SK-N-SH (cell line): ENCODE measurements at regions not wholly inside any gene's neighbourhood (a gene's known extent, or its start where the extent isn't known, plus 50 kb on each side); places are given as distances from the start of the nearest gene placed in this dataset.

Source experiments
- CTCF ChIA-PET: fragments of 300-600, 350-600 bp; formaldehyde crosslinking; extraction: SDS; loops from one replicate; lab custom pipeline; 2021; lab: Yijun Ruan, JAX
- POLR2A ChIA-PET: fragments of 350-600 bp; sonication (Branson Sonifier 250); formaldehyde crosslinking; extraction: SDS; loops from one replicate; lab custom pipeline; 2020; ENCODE audit warnings: antibody characterized with exemption, inconsistent platforms; lab: Yijun Ruan, JAX
- DNase-seq: peaks from one replicate; pipeline ENCODE4 v3.0.0; 2012
- H2AFZ ChIP-seq: fragments of 200-600 bp; sonication (generic); 2 replicates; pipeline ENCODE4 v1.8.1; 2016; ENCODE audit warnings: antibody characterized with exemption, mild to moderate bottlenecking, low read depth
- H3F3A ChIP-seq: fragments of 200-600 bp; sonication (generic); replicated peaks from 2 replicates; pipeline ENCODE3; 2016; ENCODE audit warnings: antibody characterized with exemption, mild to moderate bottlenecking; ENCODE audit not compliant: insufficient read depth
- H3K27ac ChIP-seq, 2 experiments: fragments of 200-500 bp in 1 of 2; fragments of 200-600 bp in 1 of 2; sonication (Bioruptor generic) in 1 of 2; sonication (generic), shearing (Covaris generic) in 1 of 2; 2 replicates each; pipeline versions ENCODE4 v1.5.1 to v1.6.1; 2014 to 2016; ENCODE audit warnings: low read depth in 2 of 2, inconsistent platforms in 1 of 2, low read length in 1 of 2, mild to moderate bottlenecking in 1 of 2, mixed read lengths in 1 of 2
- H3K27me3 ChIP-seq: fragments of 200-600 bp; sonication (generic), shearing (Covaris generic); 2 replicates; pipeline ENCODE4 v1.6.1; 2016; ENCODE audit warnings: mixed run types; ENCODE audit not compliant: insufficient read depth
- H3K36me3 ChIP-seq, 2 experiments: fragments of 200-500 bp in 1 of 2; fragments of 200-600 bp in 1 of 2; sonication (Bioruptor generic) in 1 of 2; sonication (generic) in 1 of 2; replicated peaks in 1 of 2; 2 replicates each; pipeline versions ENCODE3 to v1.5.1; 2014 to 2016; ENCODE audit warnings: low read length in 1 of 2, mild to moderate bottlenecking in 1 of 2; ENCODE audit not compliant: insufficient read depth in 2 of 2, control insufficient read depth in 1 of 2
- H3K4me1 ChIP-seq, 2 experiments: fragments of 200-500 bp in 1 of 2; fragments of 200-600 bp in 1 of 2; sonication (Bioruptor generic) in 1 of 2; sonication (generic), shearing (Covaris generic) in 1 of 2; 2 replicates each; pipeline versions ENCODE4 v1.5.1 to v1.6.1; 2014 to 2016; ENCODE audit warnings: low read depth in 1 of 2, low read length in 1 of 2, mixed run types in 1 of 2; ENCODE audit not compliant: insufficient read depth in 2 of 2, control insufficient read depth in 1 of 2
- H3K4me2 ChIP-seq: fragments of 200-600 bp; sonication (generic), shearing (Covaris generic); 2 replicates; pipeline ENCODE4 v1.6.1; 2017; ENCODE audit warnings: mixed run types
- H3K4me3 ChIP-seq, 2 experiments: fragments of 200-500 bp in 1 of 2; fragments of 200-600 bp in 1 of 2; sonication (Bioruptor generic) in 1 of 2; sonication (generic), shearing (Covaris generic) in 1 of 2; 2 replicates each; pipeline versions ENCODE4 v1.5.1 to v1.8.1; 2014 to 2016; ENCODE audit warnings: low read depth in 2 of 2, inconsistent platforms in 1 of 2, low read length in 1 of 2, mild to moderate bottlenecking in 1 of 2, mixed read lengths in 1 of 2, moderate library complexity in 1 of 2
- H3K79me2 ChIP-seq: fragments of 200-600 bp; sonication (generic); 2 replicates; pipeline ENCODE4 v1.8.1; 2017; ENCODE audit warnings: mild to moderate bottlenecking; ENCODE audit not compliant: insufficient read depth
- H3K9ac ChIP-seq: fragments of 200-600 bp; sonication (generic); 2 replicates; pipeline ENCODE4 v1.6.1; 2017; ENCODE audit warnings: mixed run types
- H3K9me2 ChIP-seq: fragments of 200-600 bp; sonication (generic); 2 replicates; pipeline ENCODE4 v1.6.1; 2017; ENCODE audit warnings: mixed run types
- H3K9me3 ChIP-seq: fragments of 200-600 bp; sonication (generic); 2 replicates; pipeline ENCODE4 v1.6.1; 2017; ENCODE audit warnings: mixed run types, mild to moderate bottlenecking, moderate library complexity
- H4K20me1 ChIP-seq: fragments of 200-600 bp; sonication (generic); 2 replicates; pipeline ENCODE4 v1.6.1; 2017; ENCODE audit warnings: mild to moderate bottlenecking, mixed run types; ENCODE audit not compliant: insufficient read depth
- CHD2 ChIP-seq: fragments of 150-350 bp; IDR thresholded peaks from 2 replicates; pipeline ENCODE4 v1.6.1; 2018; ENCODE audit warnings: low read length; ENCODE audit not compliant: partially characterized antibody
- EZH2phosphoT487 ChIP-seq: fragments of 200-600 bp; sonication (generic); IDR thresholded peaks from 2 replicates; pipeline ENCODE4 v1.6.1; 2017; ENCODE audit warnings: low read depth, mixed run types, mild to moderate bottlenecking, antibody characterized with exemption, moderate library complexity, borderline replicate concordance
- FOXJ3 ChIP-seq: sonication (generic); formaldehyde crosslinking; IDR thresholded peaks from 2 replicates; pipeline ENCODE4 v1.5.1; 2020; ENCODE audit warnings: mild to moderate bottlenecking, missing genetic modification reagents
- FOXM1 ChIP-seq: IDR thresholded peaks from 2 replicates; pipeline ENCODE4 v1.4.0; 2012; ENCODE audit warnings: low read depth, mild to moderate bottlenecking
- GABPA ChIP-seq: IDR thresholded peaks from 2 replicates; pipeline ENCODE4 v1.4.0; 2012; ENCODE audit warnings: low read depth, mild to moderate bottlenecking
- JUND ChIP-seq: IDR thresholded peaks from 2 replicates; pipeline ENCODE4 v1.4.0; 2012
- MEF2A ChIP-seq: IDR thresholded peaks from 2 replicates; pipeline ENCODE4 v1.4.0; 2012; ENCODE audit warnings: low read depth, borderline replicate concordance
- MXI1 ChIP-seq: IDR thresholded peaks from 2 replicates; pipeline ENCODE4 v1.6.1; 2012; ENCODE audit warnings: mild to moderate bottlenecking, low read depth, low read length, improper control_type of control experiment
- NRF1 ChIP-seq: IDR thresholded peaks from 2 replicates; pipeline ENCODE4 v1.6.1; 2012; ENCODE audit warnings: low read depth, mild to moderate bottlenecking, low read length
- RFX5 ChIP-seq: IDR thresholded peaks from 2 replicates; pipeline ENCODE4 v1.6.1; 2012; ENCODE audit warnings: mild to moderate bottlenecking, improper control_type of control experiment, low read length
- SMC3 ChIP-seq: IDR thresholded peaks from 2 replicates; pipeline ENCODE4 v1.6.1; 2012; ENCODE audit warnings: low read depth, low read length, improper control_type of control experiment
- TCF12 ChIP-seq: IDR thresholded peaks from 2 replicates; pipeline ENCODE4 v1.4.0; 2012
- TEAD4 ChIP-seq: IDR thresholded peaks from 2 replicates; pipeline ENCODE4 v1.4.0; 2012; ENCODE audit warnings: mild to moderate bottlenecking, borderline replicate concordance; ENCODE audit not compliant: insufficient read depth
- YY1 ChIP-seq: IDR thresholded peaks from 2 replicates; pipeline ENCODE4 v1.4.0; 2012; ENCODE audit warnings: low read depth, mild to moderate bottlenecking
- ZBTB33 ChIP-seq: IDR thresholded peaks from 2 replicates; pipeline ENCODE4 v1.4.0; 2012; ENCODE audit warnings: low read depth, borderline replicate concordance
- WGBS: methylation state at CpG from one replicate; pipeline ENCODE4 v1.1.6; 2017; ENCODE audit warnings: low lambda C conversion rate; 5-methylcytosine and 5-hydroxymethylcytosine counted together
- TF ChIP-seq, protein P1 (sequence below): fragments of 200-600 bp; sonication (generic); IDR thresholded peaks from 2 replicates; pipeline ENCODE4 v1.6.1; 2017; ENCODE audit warnings: antibody characterized with exemption, mild to moderate bottlenecking, moderate library complexity

- ChIA-PET CTCF (no interaction called here), POLR2A (no interaction called here)
- Histone ChIP-seq H3K9me3 (no peaks in the 10 kb centered on the region), H3K36me3 (no peaks in the 10 kb centered on the region), H3K4me1 (no peaks in the 10 kb centered on the region), H3K9ac (no peak overlapping the region), H3F3A (no peaks in the 10 kb centered on the region), H4K20me1 (no peaks in the 10 kb centered on the region), H3K9me2 (no peaks in the 10 kb centered on the region), H3K79me2 (no peaks in the 10 kb centered on the region), H2AFZ (no peak overlapping the region), H3K4me3 (no peak overlapping the region), H3K27ac (no peak overlapping the region), H3K4me2 (no peak overlapping the region), H3K27me3 (no peaks in the 10 kb centered on the region)
- no peak for TF ChIP-seq MEF2A
- TF ChIP-seq ZBTB33, result no peak
- no peak for TF ChIP-seq MXI1
- TF ChIP-seq GABPA, result no peak
- TF ChIP-seq YY1, result no peak
- TF ChIP-seq EZH2phosphoT487, result no peak
- TF ChIP-seq RFX5, result no peak
- TF ChIP-seq FOXJ3 (CRISPR knock-in tag), result no peak
- no peak for TF ChIP-seq TEAD4
- no peak for TF ChIP-seq CHD2
- no peak for TF ChIP-seq FOXM1
- no peak for TF ChIP-seq JUND
- TF ChIP-seq TCF12, result no peak
- TF ChIP-seq NRF1, result no peak
- no peak for TF ChIP-seq SMC3
- WGBS, result 6% methylated on average over 1 of the region's 1 CpG
- DNase-seq, result no peak
These were observed 829.4 kb downstream of the EPHA7 start for GRCh38 chr6:92589996-92590395.

GRCh38 chr6:92588148-92588547, 831.2 kb downstream of the EPHA7 start:
- Histone ChIP-seq H3K36me3 (no peaks in the 10 kb centered on the region), H3K79me2 (no peaks in the 10 kb centered on the region), H3F3A (no peaks in the 10 kb centered on the region), H2AFZ (no peak overlapping the region), H4K20me1 (no peaks in the 10 kb centered on the region), H3K9me2 (no peaks in the 10 kb centered on the region), H3K27ac (no peak overlapping the region), H3K4me2 (no peak overlapping the region), H3K4me3 (no peak overlapping the region), H3K9me3 (no peaks in the 10 kb centered on the region), H3K27me3 (no peaks in the 10 kb centered on the region), H3K9ac (no peak overlapping the region), H3K4me1 (no peaks in the 10 kb centered on the region)
- CTCF ChIA-PET, result no interaction called here
- POLR2A ChIA-PET, result no interaction called here
- WGBS, result 7% methylated on average over 3 of the region's 3 CpGs
- DNase-seq, result no peak
- TF ChIP-seq, protein P1, sequence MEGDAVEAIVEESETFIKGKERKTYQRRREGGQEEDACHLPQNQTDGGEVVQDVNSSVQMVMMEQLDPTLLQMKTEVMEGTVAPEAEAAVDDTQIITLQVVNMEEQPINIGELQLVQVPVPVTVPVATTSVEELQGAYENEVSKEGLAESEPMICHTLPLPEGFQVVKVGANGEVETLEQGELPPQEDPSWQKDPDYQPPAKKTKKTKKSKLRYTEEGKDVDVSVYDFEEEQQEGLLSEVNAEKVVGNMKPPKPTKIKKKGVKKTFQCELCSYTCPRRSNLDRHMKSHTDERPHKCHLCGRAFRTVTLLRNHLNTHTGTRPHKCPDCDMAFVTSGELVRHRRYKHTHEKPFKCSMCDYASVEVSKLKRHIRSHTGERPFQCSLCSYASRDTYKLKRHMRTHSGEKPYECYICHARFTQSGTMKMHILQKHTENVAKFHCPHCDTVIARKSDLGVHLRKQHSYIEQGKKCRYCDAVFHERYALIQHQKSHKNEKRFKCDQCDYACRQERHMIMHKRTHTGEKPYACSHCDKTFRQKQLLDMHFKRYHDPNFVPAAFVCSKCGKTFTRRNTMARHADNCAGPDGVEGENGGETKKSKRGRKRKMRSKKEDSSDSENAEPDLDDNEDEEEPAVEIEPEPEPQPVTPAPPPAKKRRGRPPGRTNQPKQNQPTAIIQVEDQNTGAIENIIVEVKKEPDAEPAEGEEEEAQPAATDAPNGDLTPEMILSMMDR, result no peak
- no peak for TF ChIP-seq FOXM1
